Trophoblast cell (in vitro differentiated cells and primary cell): ENCODE measurements at regions not wholly inside any gene's neighbourhood (a gene's known extent, or its start where the extent isn't known, plus 50 kb on each side); places are given as distances from the start of the nearest gene placed in this dataset.

Experiments
- DNase-seq, 2 donors: peaks; one replicate each; pipeline ENCODE4 v3.0.0-alpha.2; 2016
- H2AFZ ChIP-seq: 2 replicates; pipeline ENCODE4 v1.6.1; 2013; ENCODE audit warnings: low read length, moderate library complexity, mild to moderate bottlenecking; ENCODE audit not compliant: insufficient read depth, poor library complexity
- H2AK5ac ChIP-seq: 2 replicates; pipeline ENCODE4 v1.6.1; 2013; ENCODE audit warnings: mild to moderate bottlenecking, low read length
- H2BK120ac ChIP-seq: 2 replicates; pipeline ENCODE4 v1.6.1; 2013; ENCODE audit warnings: low read length, mild to moderate bottlenecking, moderate library complexity; ENCODE audit not compliant: insufficient read depth, poor library complexity
- H2BK12ac ChIP-seq: 2 replicates; pipeline ENCODE4 v1.6.1; 2013; ENCODE audit warnings: mild to moderate bottlenecking, low read length, moderate library complexity
- H2BK5ac ChIP-seq: 2 replicates; pipeline ENCODE4 v1.6.1; 2013; ENCODE audit warnings: low read length, low read depth, moderate library complexity, mild to moderate bottlenecking; ENCODE audit not compliant: poor library complexity
- H3K14ac ChIP-seq: 2 replicates; pipeline ENCODE4 v1.6.1; 2013; ENCODE audit warnings: mild to moderate bottlenecking, low read length
- H3K18ac ChIP-seq: 2 replicates; pipeline ENCODE4 v1.6.1; 2013; ENCODE audit warnings: mild to moderate bottlenecking, low read length
- H3K23ac ChIP-seq: 2 replicates; pipeline ENCODE4 v1.6.1; 2013; ENCODE audit warnings: low read length
- H3K27ac ChIP-seq: 2 replicates; pipeline ENCODE4 v1.5.1; 2013; ENCODE audit warnings: low read depth, mild to moderate bottlenecking, inconsistent platforms, low read length, moderate library complexity
- H3K27me3 ChIP-seq: 2 replicates; pipeline ENCODE4 v1.6.1; 2013; ENCODE audit warnings: inconsistent platforms, mild to moderate bottlenecking, low read length, moderate library complexity; ENCODE audit not compliant: insufficient read depth
- H3K36me3 ChIP-seq, 2 experiments: 1 replicate in 1 of 2; 2 replicates in 1 of 2; pipeline ENCODE4 v1.6.1; 2013; ENCODE audit warnings: low read length in 2 of 2, mild to moderate bottlenecking in 2 of 2, moderate library complexity in 1 of 2; ENCODE audit not compliant: insufficient read depth in 2 of 2, control insufficient read depth in 1 of 2
- H3K4ac ChIP-seq: 2 replicates; pipeline ENCODE4 v1.6.1; 2013; ENCODE audit warnings: low read depth, mild to moderate bottlenecking, low read length, moderate library complexity
- H3K4me1 ChIP-seq, 2 experiments: 1 replicate in 1 of 2; 2 replicates in 1 of 2; pipeline ENCODE4 v1.6.1; 2013; ENCODE audit warnings: low read length in 2 of 2, mild to moderate bottlenecking in 2 of 2, moderate library complexity in 1 of 2; ENCODE audit not compliant: insufficient read depth in 2 of 2, control insufficient read depth in 1 of 2
- H3K4me2 ChIP-seq: 2 replicates; pipeline ENCODE4 v1.6.1; 2013; ENCODE audit warnings: inconsistent platforms, mild to moderate bottlenecking, low read length, moderate library complexity
- H3K4me3 ChIP-seq: 2 replicates; pipeline ENCODE4 v1.5.1; 2013; ENCODE audit warnings: mild to moderate bottlenecking, low read depth, low read length, inconsistent platforms
- H3K79me1 ChIP-seq: one replicate; pipeline ENCODE4 v1.6.1; 2013; ENCODE audit warnings: low read length
- H3K79me2 ChIP-seq: 2 replicates; pipeline ENCODE4 v1.6.1; 2013; ENCODE audit warnings: low read length, mild to moderate bottlenecking; ENCODE audit not compliant: control insufficient read depth, insufficient read depth, poor library complexity
- H3K9ac ChIP-seq: 2 replicates; pipeline ENCODE4 v1.6.1; 2013; ENCODE audit warnings: mild to moderate bottlenecking, low read length
- H3K9me3 ChIP-seq: 2 replicates; pipeline ENCODE4 v1.6.1; 2013; ENCODE audit warnings: low read depth, mild to moderate bottlenecking, control low read depth, inconsistent platforms, low read length; ENCODE audit not compliant: insufficient read depth
- H4K12ac ChIP-seq: 2 replicates; pipeline ENCODE4 v1.6.1; 2013; ENCODE audit warnings: low read depth, mild to moderate bottlenecking, low read length, moderate library complexity
- H4K8ac ChIP-seq: 2 replicates; pipeline ENCODE4 v1.6.1; 2013; ENCODE audit warnings: low read depth, mild to moderate bottlenecking, low read length, moderate library complexity
- H4K91ac ChIP-seq: one replicate; pipeline ENCODE4 v1.6.1; 2013; ENCODE audit warnings: low read depth, mild to moderate bottlenecking, low read length, moderate library complexity
- WGBS: extraction: QIAGEN DNeasy Blood & Tissue Kit; methylation state at CpG from one replicate; pipeline ENCODE4 v1.1.7; 2013; ENCODE audit warnings: missing lambda C conversion rate; ENCODE audit not compliant: insufficient read length, insufficient coverage; ENCODE audit errors: extremely low coverage; 5-methylcytosine and 5-hydroxymethylcytosine counted together

DNA sequence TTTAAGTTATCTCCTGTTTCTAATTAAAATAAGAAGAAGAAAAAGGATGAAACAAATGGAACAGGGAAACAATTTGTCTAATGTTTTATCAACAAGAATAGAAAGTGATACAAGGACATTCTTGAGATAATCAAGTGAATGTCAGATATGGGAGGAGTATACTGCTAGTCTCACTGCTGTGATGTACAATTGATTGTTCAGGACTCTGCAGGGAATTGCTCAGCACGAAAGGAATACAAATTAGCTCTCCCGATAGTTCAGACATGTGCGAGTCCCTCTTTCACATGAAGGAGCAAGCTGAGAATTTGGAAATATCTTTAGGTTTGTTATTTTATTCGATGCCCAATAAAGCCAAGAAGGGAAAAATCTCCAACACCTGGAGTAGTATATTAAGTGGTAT is 57.3 kb upstream of the FSTL5 start:
- no peak overlapping the region for H2BK120ac ChIP-seq
- no peak overlapping the region for H3K27ac ChIP-seq
- no CpG with 5 or more reads among the region's 4 CpGs for whole genome bisulfite sequencing

More for the DNA sequence above, 57.3 kb upstream of the FSTL5 start:
- no peaks in the 10 kb centered on the region for H3K36me3 ChIP-seq
- H2AK5ac ChIP-seq = no peak overlapping the region
- H4K12ac ChIP-seq = no peak overlapping the region
- no peak overlapping the region for H3K4me2 ChIP-seq
- H2BK5ac ChIP-seq = no peak overlapping the region
- H2BK12ac ChIP-seq = no peak overlapping the region
- no peaks in the 10 kb centered on the region for H3K4me1 ChIP-seq
- no peak overlapping the region for H4K8ac ChIP-seq
- H4K91ac ChIP-seq = no peak overlapping the region
- no peak overlapping the region for H2AFZ ChIP-seq
- no peaks in the 10 kb centered on the region for H3K79me1 ChIP-seq
- no peak overlapping the region for H3K23ac ChIP-seq
- H3K9me3 ChIP-seq = no peaks in the 10 kb centered on the region
- H3K18ac ChIP-seq = no peak overlapping the region
- no peak overlapping the region for H3K14ac ChIP-seq
- H3K4me3 ChIP-seq = no peak overlapping the region
- H3K4ac ChIP-seq = no peak overlapping the region
- H3K9ac ChIP-seq = no peak overlapping the region
- H3K79me2 ChIP-seq = no peaks in the 10 kb centered on the region
- no peak for DNase-seq
- no peaks in the 10 kb centered on the region for H3K27me3 ChIP-seq
